H9 (cell line): ENCODE measurements at regions not wholly inside any gene's neighbourhood (a gene's known extent, or its start where the extent isn't known, plus 50 kb on each side); places are given as distances from the start of the nearest gene placed in this dataset.

ENCODE experiments used
- DNase-seq: peaks from one replicate; pipeline ENCODE4 v3.0.0-alpha.2; 2017
- H2AFZ ChIP-seq: one replicate; pipeline ENCODE4 v1.6.1; 2013; ENCODE audit warnings: mild to moderate bottlenecking, low read length, control low read depth, moderate library complexity
- H2AK5ac ChIP-seq: 2 replicates; pipeline ENCODE4 v1.6.1; 2013; ENCODE audit warnings: low read length, control low read depth, mixed read lengths; ENCODE audit not compliant: insufficient read length
- H2BK120ac ChIP-seq: one replicate; pipeline ENCODE4 v1.6.1; 2013; ENCODE audit warnings: low read depth, mild to moderate bottlenecking, low read length, control low read depth, inconsistent platforms; ENCODE audit not compliant: poor library complexity, severe bottlenecking
- H2BK12ac ChIP-seq: 2 replicates; pipeline ENCODE4 v1.6.1; 2013; ENCODE audit warnings: low read length, control low read depth, mixed read lengths, low read depth; ENCODE audit not compliant: insufficient read length
- H2BK15ac ChIP-seq: 2 replicates; pipeline ENCODE4 v1.6.1; 2013; ENCODE audit warnings: low read depth, low read length, control low read depth
- H2BK20ac ChIP-seq: one replicate; pipeline ENCODE4 v1.6.1; 2013; ENCODE audit warnings: low read depth, mild to moderate bottlenecking, low read length, control low read depth, inconsistent platforms; ENCODE audit not compliant: poor library complexity, severe bottlenecking
- H2BK5ac ChIP-seq: 2 replicates; pipeline ENCODE4 v1.6.1; 2013; ENCODE audit warnings: low read length, control low read depth, mixed read lengths; ENCODE audit not compliant: insufficient read length
- H3K14ac ChIP-seq: 2 replicates; pipeline ENCODE4 v1.6.1; 2013; ENCODE audit warnings: low read length, control low read depth; ENCODE audit not compliant: insufficient read depth
- H3K18ac ChIP-seq: 2 replicates; pipeline ENCODE4 v1.6.1; 2013; ENCODE audit warnings: low read depth, mild to moderate bottlenecking, mixed read lengths, low read length, control low read depth; ENCODE audit not compliant: insufficient read length
- H3K23ac ChIP-seq: 2 replicates; pipeline ENCODE4 v1.6.1; 2013; ENCODE audit warnings: low read length, control low read depth, mixed read lengths, low read depth; ENCODE audit not compliant: insufficient read length
- H3K23me2 ChIP-seq: 2 replicates; pipeline ENCODE4 v1.6.1; 2013; ENCODE audit warnings: low read depth, mild to moderate bottlenecking, mixed read lengths, low read length, control low read depth; ENCODE audit not compliant: insufficient read length, poor library complexity, severe bottlenecking
- H3K27ac ChIP-seq: 2 replicates; pipeline ENCODE4 v1.5.1; 2013; ENCODE audit warnings: low read length, control low read depth, mixed read lengths, low read depth; ENCODE audit not compliant: insufficient read length
- H3K27me3 ChIP-seq: 2 replicates; pipeline ENCODE4 v1.6.1; 2013; ENCODE audit warnings: low read length, control low read depth, inconsistent platforms; ENCODE audit not compliant: insufficient read depth
- H3K4ac ChIP-seq: 2 replicates; pipeline ENCODE4 v1.6.1; 2013; ENCODE audit warnings: low read depth, mild to moderate bottlenecking, control low read depth, inconsistent platforms, low read length, moderate library complexity
- H3K4me1 ChIP-seq: 2 replicates; pipeline ENCODE4 v1.6.1; 2013; ENCODE audit warnings: low read length, control low read depth, inconsistent platforms; ENCODE audit not compliant: insufficient read depth
- H3K4me2 ChIP-seq: 2 replicates; pipeline ENCODE4 v1.6.1; 2013; ENCODE audit warnings: low read length, control low read depth, mixed read lengths; ENCODE audit not compliant: insufficient read length, insufficient read depth
- H3K56ac ChIP-seq: 2 replicates; pipeline ENCODE4 v1.6.1; 2013; ENCODE audit warnings: low read depth, mild to moderate bottlenecking, mixed read lengths, low read length, control low read depth; ENCODE audit not compliant: insufficient read length
- H3K79me1 ChIP-seq: 2 replicates; pipeline ENCODE4 v1.6.1; 2013; ENCODE audit warnings: low read depth, mild to moderate bottlenecking, moderate library complexity, low read length, control low read depth, inconsistent platforms; ENCODE audit not compliant: insufficient read depth, poor library complexity, severe bottlenecking
- H3K79me2 ChIP-seq: 2 replicates; pipeline ENCODE4 v1.6.1; 2013; ENCODE audit warnings: low read length, control low read depth, inconsistent platforms; ENCODE audit not compliant: insufficient read depth
- H3K9ac ChIP-seq: 2 replicates; pipeline ENCODE4 v1.6.1; 2013; ENCODE audit warnings: low read length, control low read depth, mixed read lengths; ENCODE audit not compliant: insufficient read length; ENCODE audit errors: extremely low read depth
- H3K9me3 ChIP-seq: one replicate; pipeline ENCODE4 v1.6.1; 2013; ENCODE audit warnings: low read depth, low read length, inconsistent platforms; ENCODE audit not compliant: control insufficient read depth
- H3T11ph ChIP-seq: one replicate; pipeline ENCODE4 v1.6.1; 2013; ENCODE audit warnings: mild to moderate bottlenecking, low read length, control low read depth, inconsistent platforms
- H4K20me1 ChIP-seq: one replicate; pipeline ENCODE4 v1.6.1; 2013; ENCODE audit not compliant: control insufficient read depth, insufficient read length, insufficient read depth
- H4K5ac ChIP-seq: 2 replicates; pipeline ENCODE4 v1.6.1; 2013; ENCODE audit warnings: low read depth, mild to moderate bottlenecking, mixed read lengths, low read length, control low read depth; ENCODE audit not compliant: insufficient read length
- H4K8ac ChIP-seq: replicated peaks from 2 replicates; pipeline ENCODE4 v1.6.1; 2013; ENCODE audit warnings: low read length, control low read depth, mixed read lengths, low read depth; ENCODE audit not compliant: insufficient read length
- H4K91ac ChIP-seq: 2 replicates; pipeline ENCODE4 v1.6.1; 2013; ENCODE audit warnings: low read depth, mild to moderate bottlenecking, moderate library complexity, mixed read lengths, low read length, control low read depth; ENCODE audit not compliant: insufficient read length
- H3K27ac Mint-ChIP-seq, 3 experiments: 2 replicates in 2 of 3; 3 replicates in 1 of 3; pipeline ENCODE4 v1.8.0; 2020 to 2021; ENCODE audit warnings: mixed read lengths in 3 of 3, mild to moderate bottlenecking in 1 of 3, moderate library complexity in 1 of 3
- H3K27me3 Mint-ChIP-seq: 2 replicates; pipeline ENCODE4 v1.8.0; 2021; ENCODE audit warnings: low read depth, mild to moderate bottlenecking, moderate library complexity, mixed read lengths
- H3K36me3 Mint-ChIP-seq, 3 experiments: 2 replicates in 2 of 3; 3 replicates in 1 of 3; pipeline ENCODE4 v1.8.0; 2020 to 2021; ENCODE audit warnings: low read depth in 3 of 3, mixed read lengths in 3 of 3; ENCODE audit not compliant: insufficient read depth in 1 of 3
- H3K4me1 Mint-ChIP-seq, 2 experiments: 2 replicates each; pipeline ENCODE4 v1.8.0; 2020; ENCODE audit warnings: mixed read lengths in 2 of 2
- H3K4me3 Mint-ChIP-seq, 2 experiments: 2 replicates in 1 of 2; 3 replicates in 1 of 2; pipeline ENCODE4 v1.8.0; 2020 to 2021; ENCODE audit warnings: mild to moderate bottlenecking in 2 of 2, mixed read lengths in 2 of 2, moderate library complexity in 1 of 2
- H3K9me3 Mint-ChIP-seq, 2 experiments: 2 replicates in 1 of 2; 3 replicates in 1 of 2; pipeline ENCODE4 v1.8.0; 2020; ENCODE audit warnings: mild to moderate bottlenecking in 2 of 2, mixed read lengths in 2 of 2, moderate library complexity in 1 of 2
- CTCF ChIP-seq: fragments of 200-600 bp; sonication (generic); conservative IDR thresholded peaks from 3 replicates; pipeline ENCODE4 v1.8.0; 2021; ENCODE audit warnings: antibody characterized with exemption, mild to moderate bottlenecking
- WGBS: extraction: QIAGEN DNeasy Blood & Tissue Kit; methylation state at CpG from one replicate; pipeline ENCODE4 v1.1.7; 2013; ENCODE audit warnings: missing lambda C conversion rate, low lambda C conversion rate, mixed read lengths; ENCODE audit not compliant: insufficient read length; ENCODE audit errors: extremely low coverage; 5-methylcytosine and 5-hydroxymethylcytosine counted together

GRCh38 chr4:182042945-182043344 lies 200.3 kb upstream of the TENM3 start:
- Histone ChIP-seq H4K5ac (no peak overlapping the region), H2AFZ (no peak overlapping the region), H2BK20ac (no peak overlapping the region), H3K23me2 (no peaks in the 10 kb centered on the region), H2AK5ac (no peak overlapping the region), H4K20me1 (no peaks in the 10 kb centered on the region), H3K9me3 (no peaks in the 10 kb centered on the region), H3K18ac (no peak overlapping the region), H3K27ac (no peak overlapping the region), H4K91ac (no peak overlapping the region), H3K79me1 (no peaks in the 10 kb centered on the region), H3K27me3 (no peaks in the 10 kb centered on the region), H2BK120ac (no peak overlapping the region), H4K8ac (no peak overlapping the region), H3K14ac (no peak overlapping the region), H2BK5ac (no peak overlapping the region), H3K4ac (no peak overlapping the region), H3K56ac (no peak overlapping the region), H3K9ac (no peak overlapping the region), H2BK15ac (no peak overlapping the region), H3K23ac (no peak overlapping the region), H3T11ph (no peak overlapping the region), H3K4me2 (no peak overlapping the region), H2BK12ac (no peak overlapping the region), H3K4me1 (no peaks in the 10 kb centered on the region), H3K79me2 (no peaks in the 10 kb centered on the region)
- WGBS, result no CpG with 5 or more reads among the region's 8 CpGs
- Mint-ChIP-seq H3K27me3 (no peaks in the 10 kb centered on the region), H3K9me3 (no peaks in the 10 kb centered on the region), H3K4me1 (no peaks in the 10 kb centered on the region), H3K36me3 (no peaks in the 10 kb centered on the region; a peak in 1 of 7 replicates), H3K4me3 (no peak overlapping the region), H3K27ac (no peak overlapping the region; a peak in 1 of 7 replicates)
- DNase-seq, result no peak
- no peak for TF ChIP-seq CTCF
